SU-DHL-6 (cell line): ENCODE measurements at regions not wholly inside any gene's neighbourhood (a gene's known extent, or its start where the extent isn't known, plus 50 kb on each side); places are given as distances from the start of the nearest gene placed in this dataset.

Experiments
- H2AFZ ChIP-seq: fragments of 200-600 bp; sonication (generic); 2 replicates; pipeline ENCODE4 v1.6.1; 2014; ENCODE audit warnings: low read depth, mild to moderate bottlenecking, moderate library complexity, mixed read lengths, antibody characterized with exemption, low read length; ENCODE audit not compliant: severe bottlenecking
- H3F3A ChIP-seq: fragments of 200-600 bp; shearing (Covaris generic); 2 replicates; pipeline ENCODE4 v1.6.0; 2016; ENCODE audit warnings: antibody characterized with exemption, mild to moderate bottlenecking; ENCODE audit not compliant: insufficient read depth
- H3K27ac ChIP-seq: fragments of 200-600 bp; sonication (generic); 2 replicates; pipeline ENCODE4 v1.5.1; 2016; ENCODE audit warnings: low read depth, mild to moderate bottlenecking, low read length, moderate library complexity, mixed read lengths
- H3K27me3 ChIP-seq: fragments of 200-600 bp; sonication (generic), shearing (Covaris generic); 2 replicates; pipeline ENCODE4 v1.6.0; 2014; ENCODE audit warnings: mild to moderate bottlenecking, low read length
- H3K36me3 ChIP-seq: fragments of 200-600 bp; sonication (generic); 2 replicates; pipeline ENCODE4 v1.6.1; 2014; ENCODE audit warnings: mild to moderate bottlenecking, low read length, mixed read lengths
- H3K4me2 ChIP-seq: fragments of 300-600, 200-600 bp; shearing (Covaris generic), sonication (generic); 2 replicates; pipeline ENCODE4 v1.6.0; 2014; ENCODE audit warnings: low read length, low read depth, mild to moderate bottlenecking; ENCODE audit not compliant: poor library complexity, severe bottlenecking
- H3K4me3 ChIP-seq: fragments of 200-600 bp; sonication (generic); 2 replicates; pipeline ENCODE4 v1.5.1; 2014; ENCODE audit warnings: antibody characterized with exemption, low read length, mild to moderate bottlenecking, mixed read lengths; ENCODE audit not compliant: insufficient read depth, poor library complexity, severe bottlenecking
- H3K79me2 ChIP-seq: fragments of 200-600 bp; sonication (generic); 2 replicates; pipeline ENCODE4 v1.6.1; 2014; ENCODE audit warnings: mild to moderate bottlenecking, low read length, moderate library complexity; ENCODE audit not compliant: insufficient read depth
- H3K9ac ChIP-seq: fragments of 200-600 bp; sonication (generic); 2 replicates; pipeline ENCODE4 v1.7.0; 2014; ENCODE audit warnings: mild to moderate bottlenecking, low read length
- H3K9me2 ChIP-seq: fragments of 200-600 bp; sonication (generic); replicated peaks from 2 replicates; pipeline ENCODE4 v1.6.1; 2014; ENCODE audit warnings: low read length; ENCODE audit not compliant: insufficient read depth
- H3K9me3 ChIP-seq: fragments of 200-600 bp; sonication (generic); 2 replicates; pipeline ENCODE4 v1.6.1; 2014; ENCODE audit warnings: low read length, mixed read lengths; ENCODE audit not compliant: insufficient read depth
- H4K20me1 ChIP-seq: fragments of 200-600 bp; sonication (generic); 2 replicates; pipeline ENCODE4 v1.6.1; 2014; ENCODE audit warnings: low read depth, mild to moderate bottlenecking, antibody characterized with exemption, low read length, moderate library complexity, mixed read lengths
- EZH2phosphoT487 ChIP-seq: fragments of 200-600 bp; sonication (generic), shearing (Covaris generic); conservative IDR thresholded peaks from 2 replicates; pipeline ENCODE4 v1.6.1; 2018; ENCODE audit warnings: mild to moderate bottlenecking, antibody characterized with exemption, low read length, moderate library complexity, mixed read lengths
- TF ChIP-seq, protein P1 (sequence below): fragments of 200-600 bp; sonication (generic); IDR thresholded peaks from one replicate; pipeline ENCODE4 v1.5.1; 2017; ENCODE audit warnings: antibody characterized with exemption, mild to moderate bottlenecking, low read length, moderate library complexity; ENCODE audit not compliant: insufficient read depth, poor library complexity, severe bottlenecking

DNA sequence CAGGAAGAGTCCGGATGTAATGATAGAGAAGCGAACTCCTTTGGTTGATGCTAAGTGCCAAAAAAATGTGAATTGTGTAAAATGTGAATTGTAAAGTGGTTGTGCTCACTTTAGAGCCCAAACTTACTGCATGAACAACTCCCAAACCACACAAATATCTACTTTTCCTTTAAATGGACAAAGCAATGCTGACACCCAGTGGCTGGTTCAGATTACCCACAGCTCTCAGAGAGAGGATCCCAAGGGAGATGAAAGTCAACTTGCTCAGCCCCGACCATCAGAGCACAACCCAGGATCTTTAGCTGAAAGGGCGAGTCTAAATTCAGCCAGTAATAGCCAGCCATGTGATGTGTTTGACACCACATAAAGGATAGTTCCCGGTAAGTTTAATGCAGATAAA is 133.7 kb downstream of the NMUR2 start:
- H3K79me2 ChIP-seq, result no peaks in the 10 kb centered on the region
- no peaks in the 10 kb centered on the region for H3K27me3 ChIP-seq
- no peaks in the 10 kb centered on the region for H4K20me1 ChIP-seq
- no peak for TF ChIP-seq EZH2phosphoT487
- TF ChIP-seq, protein P1, sequence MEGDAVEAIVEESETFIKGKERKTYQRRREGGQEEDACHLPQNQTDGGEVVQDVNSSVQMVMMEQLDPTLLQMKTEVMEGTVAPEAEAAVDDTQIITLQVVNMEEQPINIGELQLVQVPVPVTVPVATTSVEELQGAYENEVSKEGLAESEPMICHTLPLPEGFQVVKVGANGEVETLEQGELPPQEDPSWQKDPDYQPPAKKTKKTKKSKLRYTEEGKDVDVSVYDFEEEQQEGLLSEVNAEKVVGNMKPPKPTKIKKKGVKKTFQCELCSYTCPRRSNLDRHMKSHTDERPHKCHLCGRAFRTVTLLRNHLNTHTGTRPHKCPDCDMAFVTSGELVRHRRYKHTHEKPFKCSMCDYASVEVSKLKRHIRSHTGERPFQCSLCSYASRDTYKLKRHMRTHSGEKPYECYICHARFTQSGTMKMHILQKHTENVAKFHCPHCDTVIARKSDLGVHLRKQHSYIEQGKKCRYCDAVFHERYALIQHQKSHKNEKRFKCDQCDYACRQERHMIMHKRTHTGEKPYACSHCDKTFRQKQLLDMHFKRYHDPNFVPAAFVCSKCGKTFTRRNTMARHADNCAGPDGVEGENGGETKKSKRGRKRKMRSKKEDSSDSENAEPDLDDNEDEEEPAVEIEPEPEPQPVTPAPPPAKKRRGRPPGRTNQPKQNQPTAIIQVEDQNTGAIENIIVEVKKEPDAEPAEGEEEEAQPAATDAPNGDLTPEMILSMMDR, result no peak
- no peaks in the 10 kb centered on the region for H3K9me2 ChIP-seq
- no peak overlapping the region for H3K27ac ChIP-seq
- no peaks in the 10 kb centered on the region for H3K9me3 ChIP-seq
- H2AFZ ChIP-seq, result no peak overlapping the region
- H3K4me2 ChIP-seq, result no peak overlapping the region
- no peak overlapping the region for H3K9ac ChIP-seq
- no peaks in the 10 kb centered on the region for H3K36me3 ChIP-seq
- no peak overlapping the region for H3K4me3 ChIP-seq
- H3F3A ChIP-seq, result no peaks in the 10 kb centered on the region

DNA sequence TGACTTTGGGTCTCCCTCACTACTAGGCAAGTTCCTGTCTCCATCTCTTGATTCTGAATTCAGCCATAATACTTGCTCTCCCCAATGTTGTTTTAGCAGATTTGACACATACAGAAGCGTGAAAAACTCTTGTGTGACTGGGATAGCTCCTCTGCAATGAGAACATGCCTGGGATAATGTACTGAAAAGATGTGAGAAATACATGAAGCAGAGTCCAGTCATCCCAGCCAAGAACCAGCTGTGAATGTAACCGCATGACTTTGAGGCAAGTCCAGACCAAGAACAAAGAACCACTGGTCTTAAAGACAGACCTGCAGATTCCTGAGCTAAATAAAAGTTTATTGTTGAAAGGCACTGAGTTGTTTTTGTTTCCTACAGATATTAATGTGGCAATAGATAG is 135.0 kb downstream of the NMUR2 start:
- Histone ChIP-seq H3F3A (no peaks in the 10 kb centered on the region), H3K9me2 (no peaks in the 10 kb centered on the region), H3K9ac (no peak overlapping the region), H3K9me3 (no peaks in the 10 kb centered on the region), H3K4me2 (no peak overlapping the region), H3K79me2 (no peaks in the 10 kb centered on the region), H3K27me3 (no peaks in the 10 kb centered on the region), H4K20me1 (no peaks in the 10 kb centered on the region), H3K36me3 (no peaks in the 10 kb centered on the region), H3K4me3 (no peak overlapping the region), H2AFZ (no peak overlapping the region), H3K27ac (no peak overlapping the region)
- TF ChIP-seq, protein P1, result no peak
- TF ChIP-seq EZH2phosphoT487, result no peak

DNA sequence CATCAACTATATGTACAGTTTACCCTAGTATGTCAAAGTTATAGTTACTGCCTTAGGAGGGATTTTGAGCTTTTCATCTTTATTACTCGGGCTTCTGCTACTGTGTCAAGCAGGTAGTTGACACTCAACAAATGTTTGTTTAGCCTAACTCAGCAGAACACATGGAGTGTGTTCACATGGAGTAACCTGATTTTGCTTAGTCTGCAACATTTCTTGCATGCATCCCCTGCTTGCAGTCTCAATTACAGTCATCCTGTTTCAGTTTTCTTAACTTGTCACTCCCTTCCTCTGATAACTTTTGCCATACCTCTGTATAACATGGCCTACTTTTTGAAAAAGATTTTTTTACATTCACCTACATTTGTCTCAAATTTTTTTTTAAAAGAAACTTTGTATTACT is 135.5 kb downstream of the NMUR2 start:
- H3K36me3 ChIP-seq, result no peaks in the 10 kb centered on the region
- no peaks in the 10 kb centered on the region for H3K27me3 ChIP-seq
- H3K9me2 ChIP-seq, result no peaks in the 10 kb centered on the region
- H3K9me3 ChIP-seq, result no peaks in the 10 kb centered on the region
- no peak overlapping the region for H2AFZ ChIP-seq
- no peaks in the 10 kb centered on the region for H3F3A ChIP-seq
- TF ChIP-seq, protein P1, result no peak
- TF ChIP-seq EZH2phosphoT487, result no peak
- no peak overlapping the region for H3K4me2 ChIP-seq
- H3K79me2 ChIP-seq, result no peaks in the 10 kb centered on the region
- H3K9ac ChIP-seq, result no peak overlapping the region
- no peaks in the 10 kb centered on the region for H4K20me1 ChIP-seq
- H3K27ac ChIP-seq, result no peak overlapping the region
- H3K4me3 ChIP-seq, result no peak overlapping the region
